DOHH2 (cell line): ENCODE measurements at regions not wholly inside any gene's neighbourhood (a gene's known extent, or its start where the extent isn't known, plus 50 kb on each side); places are given as distances from the start of the nearest gene placed in this dataset.

Source experiments
- H3F3A ChIP-seq: fragments of 200-600 bp; sonication (generic), shearing (Covaris generic); 2 replicates; pipeline ENCODE4 v1.6.0; 2016; ENCODE audit warnings: antibody characterized with exemption, mild to moderate bottlenecking; ENCODE audit not compliant: control insufficient read depth, insufficient read depth
- H3K27ac ChIP-seq: fragments of 200-600 bp; sonication (generic); 2 replicates; pipeline ENCODE4 v1.5.1; 2014; ENCODE audit warnings: low read depth, mild to moderate bottlenecking, low read length, moderate library complexity
- H3K27me3 ChIP-seq: fragments of 200-600 bp; sonication (generic); 2 replicates; pipeline ENCODE4 v1.6.1; 2014; ENCODE audit warnings: mild to moderate bottlenecking, low read length, mixed read lengths; ENCODE audit not compliant: control insufficient read depth
- H3K36me3 ChIP-seq: fragments of 200-600 bp; sonication (generic); 2 replicates; pipeline ENCODE4 v1.6.1; 2014; ENCODE audit warnings: mild to moderate bottlenecking, low read length, moderate library complexity, mixed read lengths; ENCODE audit not compliant: control insufficient read depth
- H3K4me1 ChIP-seq: fragments of 200-600 bp; sonication (generic); 2 replicates; pipeline ENCODE4 v1.6.1; 2014; ENCODE audit warnings: mild to moderate bottlenecking, low read length, mixed read lengths; ENCODE audit not compliant: control insufficient read depth
- H3K4me2 ChIP-seq: fragments of 200-600 bp; sonication (generic); 2 replicates; pipeline ENCODE4 v1.6.0; 2014; ENCODE audit warnings: mild to moderate bottlenecking, low read length, moderate library complexity
- H3K4me3 ChIP-seq: fragments of 200-600 bp; sonication (generic); 2 replicates; pipeline ENCODE4 v1.5.1; 2014; ENCODE audit warnings: mild to moderate bottlenecking, low read length, mixed read lengths
- H3K79me2 ChIP-seq: fragments of 200-600 bp; sonication (generic); 2 replicates; pipeline ENCODE4 v1.6.1; 2014; ENCODE audit warnings: mild to moderate bottlenecking, low read length, mixed read lengths; ENCODE audit not compliant: control insufficient read depth
- H3K9me2 ChIP-seq: fragments of 200-600 bp; sonication (generic); replicated peaks from 2 replicates; pipeline ENCODE4 v1.6.1; 2014; ENCODE audit warnings: mild to moderate bottlenecking, low read length, mixed read lengths; ENCODE audit not compliant: control insufficient read depth
- H3K9me3 ChIP-seq: fragments of 200-600 bp; sonication (generic); 2 replicates; pipeline ENCODE4 v1.6.1; 2014; ENCODE audit warnings: antibody characterized with exemption, low read length, mixed read lengths; ENCODE audit not compliant: control insufficient read depth, insufficient read depth
- H4K20me1 ChIP-seq: fragments of 200-600 bp; sonication (generic); 2 replicates; pipeline ENCODE4 v1.6.0; 2014; ENCODE audit warnings: low read depth, mild to moderate bottlenecking, antibody characterized with exemption, low read length, moderate library complexity; ENCODE audit not compliant: control insufficient read depth, insufficient read depth
- CTCF ChIP-seq: fragments of 200-600 bp; sonication (generic); IDR thresholded peaks from one replicate; pipeline ENCODE4 v1.5.1; 2014; ENCODE audit warnings: antibody characterized with exemption, mild to moderate bottlenecking, low read depth, low read length; ENCODE audit not compliant: poor library complexity, severe bottlenecking
- EZH2phosphoT487 ChIP-seq: fragments of 200-600 bp; sonication (generic); IDR thresholded peaks from 2 replicates; pipeline ENCODE4 v1.6.1; 2017; ENCODE audit warnings: borderline replicate concordance, mild to moderate bottlenecking, antibody characterized with exemption, low read length, moderate library complexity, mixed read lengths

- Histone ChIP-seq H3K9me3 (no peaks in the 10 kb centered on the region), H3K4me1 (no peaks in the 10 kb centered on the region), H3K79me2 (no peaks in the 10 kb centered on the region), H3K27ac (no peak overlapping the region), H3F3A (no peaks in the 10 kb centered on the region), H3K36me3 (no peaks in the 10 kb centered on the region), H4K20me1 (no peaks in the 10 kb centered on the region), H3K4me3 (no peak overlapping the region), H3K27me3 (no peaks in the 10 kb centered on the region), H3K9me2 (no peaks in the 10 kb centered on the region), H3K4me2 (no peak overlapping the region)
- TF ChIP-seq CTCF, result no peak
- no peak for TF ChIP-seq EZH2phosphoT487
These were observed 181.4 kb downstream of the DKK2 start for GRCh38 chr4:106854569-106855351.

- Histone ChIP-seq H4K20me1 (no peaks in the 10 kb centered on the region), H3F3A (no peaks in the 10 kb centered on the region), H3K4me2 (no peak overlapping the region), H3K27me3 (no peaks in the 10 kb centered on the region), H3K79me2 (no peaks in the 10 kb centered on the region), H3K9me2 (no peaks in the 10 kb centered on the region), H3K36me3 (no peaks in the 10 kb centered on the region), H3K9me3 (no peaks in the 10 kb centered on the region), H3K27ac (no peak overlapping the region), H3K4me1 (no peaks in the 10 kb centered on the region), H3K4me3 (no peak overlapping the region)
- TF ChIP-seq EZH2phosphoT487, result no peak
- TF ChIP-seq CTCF, result no peak
These were observed 183.7 kb downstream of the DKK2 start for GRCh38 chr4:106852426-106852825.

GRCh38 chr4:106851726-106852125 is 184.4 kb downstream of the DKK2 start:
- TF ChIP-seq CTCF (no peak), EZH2phosphoT487 (no peak)
- H3F3A ChIP-seq, result no peaks in the 10 kb centered on the region
- no peak overlapping the region for H3K4me3 ChIP-seq
- no peaks in the 10 kb centered on the region for H3K36me3 ChIP-seq
- no peaks in the 10 kb centered on the region for H3K9me2 ChIP-seq
- H3K4me2 ChIP-seq, result no peak overlapping the region
- no peaks in the 10 kb centered on the region for H3K79me2 ChIP-seq
- H3K9me3 ChIP-seq, result no peaks in the 10 kb centered on the region
- no peaks in the 10 kb centered on the region for H3K27me3 ChIP-seq
- H3K4me1 ChIP-seq, result no peaks in the 10 kb centered on the region
- H4K20me1 ChIP-seq, result no peaks in the 10 kb centered on the region
- no peak overlapping the region for H3K27ac ChIP-seq
